Tibial artery (tissue), 4 donors: ENCODE measurements at regions not wholly inside any gene's neighbourhood (a gene's known extent, or its start where the extent isn't known, plus 50 kb on each side); places are given as distances from the start of the nearest gene placed in this dataset.
"Not testable (repeated sequence)": the region's sequence is repeated elsewhere in the genome, so short reads cannot be mapped to it uniquely, and the experiment has no call there.

ENCODE experiments used
- DNase-seq, 2 donors: peaks; one replicate each; pipeline ENCODE4 v3.0.0-alpha.2; 2019
- H3K27ac ChIP-seq, 2 donors: fragments of 200-600 bp; sonication (generic) in 1 of 2; 1 replicate in 1 of 2; 2 replicates in 1 of 2; pipeline ENCODE4 v1.5.1; 2018 to 2019; ENCODE audit warnings: mild to moderate bottlenecking in 1 of 2
- H3K27me3 ChIP-seq, 2 donors: fragments of 200-600 bp; sonication (generic) in 1 of 2; one replicate each; pipeline versions ENCODE4 v1.5.1 to v1.6.0; 2016 to 2019
- H3K36me3 ChIP-seq, 3 donors: fragments of 200-600 bp; sonication (generic) in 2 of 3; one replicate each; pipeline ENCODE4 v1.5.1; 2016 to 2019; ENCODE audit warnings: mild to moderate bottlenecking in 2 of 3
- H3K4me1 ChIP-seq, 4 donors: fragments of 200-600 bp; sonication (generic) in 2 of 4; 1 replicate in 3 of 4; 2 replicates in 1 of 4; pipeline ENCODE4 v1.5.1; 2016 to 2019
- H3K4me3 ChIP-seq, 2 donors: fragments of 200-600 bp; sonication (generic) in 1 of 2; 1 replicate in 1 of 2; 2 replicates in 1 of 2; pipeline ENCODE4 v1.5.1; 2018 to 2019; ENCODE audit warnings: mild to moderate bottlenecking in 2 of 2
- H3K9me3 ChIP-seq, 3 donors: fragments of 200-600 bp; sonication (generic) in 1 of 3; one replicate each; pipeline ENCODE4 v1.5.1; 2016 to 2019
- intact Hi-C: fragments of 100-400 bp; cut with DNase I; formaldehyde crosslinking; loops from one replicate; pipeline ENCODE4 v1.15.0; 2023; ENCODE audit warnings: low total_unique reads
- TF ChIP-seq, protein P1 (sequence below), 2 experiments: fragments of 200-600 bp in 1 of 2; fragments of 450-650 bp in 1 of 2; IDR thresholded peaks; one replicate each; pipeline ENCODE4 v1.5.1; 2017 to 2019; ENCODE audit warnings: antibody characterized with exemption in 2 of 2, mild to moderate bottlenecking in 1 of 2, moderate library complexity in 1 of 2

DNA sequence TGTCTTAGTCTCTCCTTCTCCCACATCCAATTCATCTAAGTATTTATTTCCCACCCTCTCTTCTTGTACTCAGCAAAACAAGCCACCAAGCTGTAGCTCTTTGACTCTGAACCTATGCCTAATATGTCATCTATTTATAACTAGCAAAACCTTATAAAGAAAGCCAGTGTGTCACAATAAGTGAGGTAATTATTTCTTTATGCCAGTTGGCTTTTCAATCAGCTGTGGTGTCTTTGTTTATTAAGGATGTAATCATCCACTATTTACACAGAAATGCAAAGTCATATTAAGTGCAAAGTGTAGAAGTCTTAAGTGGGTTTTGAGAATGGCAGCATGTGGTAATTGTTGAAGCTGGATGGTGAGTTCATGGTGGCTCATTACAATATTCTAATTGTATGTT is 215.2 kb upstream of the HTR1E start:
- DNase-seq, result no peak

DNA sequence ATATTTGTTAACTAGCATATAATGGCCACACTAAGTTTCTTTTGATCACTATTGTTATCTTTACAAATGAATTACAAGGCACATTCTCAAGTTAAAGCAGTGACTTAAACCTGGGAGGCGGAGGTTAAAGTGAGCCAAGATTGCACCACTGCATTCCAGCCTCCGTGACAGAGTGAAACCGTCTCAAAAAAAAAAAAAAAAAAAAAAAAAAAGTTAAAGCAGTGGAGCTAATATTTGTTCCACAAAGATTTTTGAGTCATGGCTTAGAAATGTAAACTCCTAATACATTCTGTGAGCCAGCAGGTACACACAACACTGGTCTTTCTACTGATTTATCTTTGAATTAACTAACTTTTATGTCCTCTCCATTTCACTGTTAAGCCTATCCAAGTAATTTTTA is 221.7 kb upstream of the HTR1E start:
- H3K36me3 ChIP-seq, result no peaks in the 10 kb centered on the region
- no peaks in the 10 kb centered on the region for H3K4me1 ChIP-seq
- H3K9me3 ChIP-seq, result no peaks in the 10 kb centered on the region
- no peak for DNase-seq
- H3K27me3 ChIP-seq, result no peaks in the 10 kb centered on the region
- intact Hi-C loops, result no loop called here
- H3K27ac ChIP-seq, result no peak overlapping the region
- TF ChIP-seq, protein P1, sequence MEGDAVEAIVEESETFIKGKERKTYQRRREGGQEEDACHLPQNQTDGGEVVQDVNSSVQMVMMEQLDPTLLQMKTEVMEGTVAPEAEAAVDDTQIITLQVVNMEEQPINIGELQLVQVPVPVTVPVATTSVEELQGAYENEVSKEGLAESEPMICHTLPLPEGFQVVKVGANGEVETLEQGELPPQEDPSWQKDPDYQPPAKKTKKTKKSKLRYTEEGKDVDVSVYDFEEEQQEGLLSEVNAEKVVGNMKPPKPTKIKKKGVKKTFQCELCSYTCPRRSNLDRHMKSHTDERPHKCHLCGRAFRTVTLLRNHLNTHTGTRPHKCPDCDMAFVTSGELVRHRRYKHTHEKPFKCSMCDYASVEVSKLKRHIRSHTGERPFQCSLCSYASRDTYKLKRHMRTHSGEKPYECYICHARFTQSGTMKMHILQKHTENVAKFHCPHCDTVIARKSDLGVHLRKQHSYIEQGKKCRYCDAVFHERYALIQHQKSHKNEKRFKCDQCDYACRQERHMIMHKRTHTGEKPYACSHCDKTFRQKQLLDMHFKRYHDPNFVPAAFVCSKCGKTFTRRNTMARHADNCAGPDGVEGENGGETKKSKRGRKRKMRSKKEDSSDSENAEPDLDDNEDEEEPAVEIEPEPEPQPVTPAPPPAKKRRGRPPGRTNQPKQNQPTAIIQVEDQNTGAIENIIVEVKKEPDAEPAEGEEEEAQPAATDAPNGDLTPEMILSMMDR (IDR thresholded peaks at IDR 0.05), result no peak
- H3K4me3 ChIP-seq, result no peak overlapping the region

More for the DNA sequence above, 215.2 kb upstream of the HTR1E start:
- Histone ChIP-seq H3K4me3 (no peak overlapping the region), H3K27me3 (no peaks in the 10 kb centered on the region), H3K4me1 (no peaks in the 10 kb centered on the region), H3K36me3 (no peaks in the 10 kb centered on the region), H3K9me3 (peaks cover 0 to 9% (median 3%) of the 10 kb centered on the region in 3 donors), H3K27ac (no peak overlapping the region)
- intact Hi-C loops, result no loop called here
- TF ChIP-seq, protein P1 (IDR thresholded peaks at IDR 0.05), result no peak

DNA sequence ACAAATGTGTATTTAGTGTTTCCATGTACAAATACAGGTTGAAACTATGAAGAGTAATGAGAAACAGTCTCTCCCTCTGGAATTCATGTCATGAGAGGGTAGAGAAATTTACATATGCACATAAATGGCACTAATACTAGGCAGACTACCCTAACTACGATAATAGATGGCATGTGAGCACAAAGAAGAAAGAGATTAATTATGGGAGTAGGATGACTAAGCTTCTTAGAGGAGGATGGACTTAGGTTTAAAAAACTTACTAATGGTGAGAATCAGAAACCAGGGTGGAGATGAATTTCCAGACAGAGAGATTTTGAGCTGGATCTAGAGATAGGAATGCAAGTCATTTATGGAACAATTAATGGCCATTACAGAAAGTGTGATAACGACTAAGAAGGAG is 225.3 kb upstream of the HTR1E start:
- H3K27me3 ChIP-seq, result no peaks in the 10 kb centered on the region
- TF ChIP-seq, protein P1 (IDR thresholded peaks at IDR 0.05), result no peak
- intact Hi-C loops, result no loop called here
- no peak overlapping the region for H3K4me3 ChIP-seq
- no peak overlapping the region for H3K27ac ChIP-seq
- H3K9me3 ChIP-seq, result no peaks in the 10 kb centered on the region
- no peaks in the 10 kb centered on the region for H3K4me1 ChIP-seq
- no peak for DNase-seq
- H3K36me3 ChIP-seq, result no peaks in the 10 kb centered on the region

DNA sequence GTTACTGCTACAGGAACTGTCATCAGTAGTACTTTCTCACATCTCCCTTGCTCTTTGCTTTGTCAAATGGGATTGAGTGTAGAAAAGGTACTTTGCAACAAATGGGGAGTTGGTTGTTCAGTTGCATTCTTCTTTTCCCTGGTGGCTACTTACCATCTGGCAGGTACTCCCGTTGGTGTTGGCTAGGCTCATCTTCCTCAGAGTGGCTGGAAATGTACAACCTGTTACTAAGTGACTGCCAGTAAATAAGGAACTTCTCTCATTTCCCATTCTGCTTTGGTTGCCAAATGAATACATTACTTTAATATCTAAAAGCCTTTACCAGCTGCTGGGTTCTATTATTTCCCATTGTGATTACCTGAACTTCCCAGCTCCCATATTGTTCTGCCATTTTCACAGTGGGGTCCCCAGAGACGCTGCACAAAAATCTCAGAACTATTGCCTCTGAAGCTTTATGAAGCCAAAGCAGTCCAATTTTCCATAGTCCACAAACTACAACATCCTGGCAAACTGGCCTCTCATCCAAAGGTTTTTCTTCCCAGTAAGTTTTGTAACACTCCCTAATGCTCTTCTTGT is 229.7 kb upstream of the HTR1E start:
- Histone ChIP-seq H3K36me3 (no peaks in the 10 kb centered on the region), H3K27ac (no peak overlapping the region), H3K27me3 (no peaks in the 10 kb centered on the region), H3K9me3 (no peaks in the 10 kb centered on the region), H3K4me1 (no peaks in the 10 kb centered on the region), H3K4me3 (no peak overlapping the region)
- intact Hi-C loops, result no loop called here
- DNase-seq, result no peak
- TF ChIP-seq, protein P1 (IDR thresholded peaks at IDR 0.05), result no peak

DNA sequence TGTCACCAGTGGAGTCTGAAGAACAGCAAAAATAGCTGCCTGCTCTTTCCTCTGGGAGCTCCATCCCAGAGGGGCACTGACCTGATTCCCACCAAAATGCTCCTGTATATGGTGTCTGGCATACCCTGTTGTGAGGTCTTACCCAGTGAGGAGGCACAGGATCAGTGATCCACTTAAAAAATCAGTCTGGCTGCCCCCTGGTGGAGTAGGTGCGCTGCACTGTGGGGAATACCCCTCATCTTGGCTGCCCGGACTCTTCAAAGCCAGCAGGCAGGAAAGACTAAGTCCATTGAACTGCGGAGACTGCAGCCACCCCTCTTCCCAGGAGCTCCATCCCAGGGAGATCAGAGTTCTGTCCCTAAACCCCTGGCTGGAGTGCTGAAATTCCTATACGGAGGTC is 230.9 kb upstream of the HTR1E start:
- TF ChIP-seq, protein P1 (IDR thresholded peaks at IDR 0.05), result no peak
- DNase-seq, result no peak
- Histone ChIP-seq H3K9me3 (no peaks in the 10 kb centered on the region), H3K4me1 (no peaks in the 10 kb centered on the region), H3K4me3 (no peak overlapping the region), H3K36me3 (no peaks in the 10 kb centered on the region), H3K27ac (no peak overlapping the region), H3K27me3 (no peaks in the 10 kb centered on the region)
- intact Hi-C loops, result no loop called here

- H3K36me3 ChIP-seq, H3K4me3 ChIP-seq, H3K27me3 ChIP-seq, H3K27ac ChIP-seq, DNase-seq, H3K9me3 ChIP-seq, intact Hi-C loops, H3K4me1 ChIP-seq: not testable (repeated sequence)
These were observed 236.1 kb upstream of the HTR1E start for GRCh38 chr6:86701228-86701627.
